ENCODE measurements at regions not wholly inside any gene's neighbourhood (a gene's known extent, or its start where the extent isn't known, plus 50 kb on each side); places are given as distances from the start of the nearest gene placed in this dataset.

- TF ChIP-seq, protein P1, sequence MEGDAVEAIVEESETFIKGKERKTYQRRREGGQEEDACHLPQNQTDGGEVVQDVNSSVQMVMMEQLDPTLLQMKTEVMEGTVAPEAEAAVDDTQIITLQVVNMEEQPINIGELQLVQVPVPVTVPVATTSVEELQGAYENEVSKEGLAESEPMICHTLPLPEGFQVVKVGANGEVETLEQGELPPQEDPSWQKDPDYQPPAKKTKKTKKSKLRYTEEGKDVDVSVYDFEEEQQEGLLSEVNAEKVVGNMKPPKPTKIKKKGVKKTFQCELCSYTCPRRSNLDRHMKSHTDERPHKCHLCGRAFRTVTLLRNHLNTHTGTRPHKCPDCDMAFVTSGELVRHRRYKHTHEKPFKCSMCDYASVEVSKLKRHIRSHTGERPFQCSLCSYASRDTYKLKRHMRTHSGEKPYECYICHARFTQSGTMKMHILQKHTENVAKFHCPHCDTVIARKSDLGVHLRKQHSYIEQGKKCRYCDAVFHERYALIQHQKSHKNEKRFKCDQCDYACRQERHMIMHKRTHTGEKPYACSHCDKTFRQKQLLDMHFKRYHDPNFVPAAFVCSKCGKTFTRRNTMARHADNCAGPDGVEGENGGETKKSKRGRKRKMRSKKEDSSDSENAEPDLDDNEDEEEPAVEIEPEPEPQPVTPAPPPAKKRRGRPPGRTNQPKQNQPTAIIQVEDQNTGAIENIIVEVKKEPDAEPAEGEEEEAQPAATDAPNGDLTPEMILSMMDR (IDR thresholded peaks at IDR 0.05; ENCODE audit: insufficient read depth, low read length), result no peak
- TF ChIP-seq POLR2AphosphoS5 (IDR thresholded peaks at IDR 0.05; ENCODE audit: low read depth), result no peak
Measured at GRCh38 chr3:178907081-178907480, 164.5 kb downstream of the ZMAT3 start.

Data from HL-60 (cell line).